GM06990 (cell line): ENCODE measurements at regions not wholly inside any gene's neighbourhood (a gene's known extent, or its start where the extent isn't known, plus 50 kb on each side); places are given as distances from the start of the nearest gene placed in this dataset.

Experiments
- DNase-seq: peaks from one replicate; pipeline ENCODE4 v3.0.0-alpha.2; 2011; ENCODE audit not compliant: insufficient read length; ENCODE audit errors: extremely low read depth
- H3K27me3 ChIP-seq: replicated peaks from 2 replicates; pipeline ENCODE4 v1.6.0; 2011; ENCODE audit warnings: low read length; ENCODE audit not compliant: control insufficient read depth, insufficient read depth
- H3K36me3 ChIP-seq: 2 replicates; pipeline ENCODE4 v1.5.1; 2011; ENCODE audit warnings: low read length; ENCODE audit not compliant: control insufficient read depth, insufficient read depth
- H3K4me3 ChIP-seq: replicated peaks from 2 replicates; pipeline ENCODE4 v1.5.1; 2011; ENCODE audit warnings: low read depth, mild to moderate bottlenecking, control low read depth, low read length
- CTCF ChIP-seq: IDR thresholded peaks from 2 replicates; pipeline ENCODE4 v1.5.1; 2011; ENCODE audit warnings: low read length, control low read depth, mild to moderate bottlenecking, inconsistent platforms; ENCODE audit not compliant: insufficient read depth, poor library complexity, severe bottlenecking

DNA sequence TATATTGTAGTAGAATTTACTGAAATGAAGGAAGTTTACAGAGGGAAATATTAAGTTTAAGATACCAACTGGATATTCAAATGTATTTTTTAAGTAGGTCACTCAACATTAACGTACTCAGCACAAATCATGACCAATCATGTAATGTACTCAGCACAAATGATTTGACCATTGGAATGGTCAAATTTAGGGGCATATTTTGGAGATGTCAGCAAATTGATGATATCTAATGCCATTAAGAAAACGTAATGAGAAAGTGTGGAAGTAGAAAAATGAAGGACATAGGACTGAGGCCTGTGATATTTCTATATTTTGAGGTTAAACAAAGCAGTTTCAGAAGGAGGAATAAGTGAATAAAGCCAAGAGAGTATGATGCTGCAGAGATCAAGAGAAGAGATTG lies 334.8 kb downstream of the KIF2B start:
- Histone ChIP-seq H3K36me3 (no peaks in the 10 kb centered on the region), H3K4me3 (no peak overlapping the region), H3K27me3 (no peaks in the 10 kb centered on the region)
- no peak for DNase-seq
- no peak for TF ChIP-seq CTCF

- DNase-seq, result no peak
- H3K4me3 ChIP-seq, result no peak overlapping the region
- H3K27me3 ChIP-seq, result no peaks in the 10 kb centered on the region
- peak; percentile 14 for TF ChIP-seq CTCF
- H3K36me3 ChIP-seq, result no peaks in the 10 kb centered on the region
Observed at GRCh38 chr17:54172096-54172984, 349.6 kb downstream of the KIF2B start.

- no peak overlapping the region for H3K4me3 ChIP-seq
- DNase-seq, result no peak
- H3K36me3 ChIP-seq, result no peaks in the 10 kb centered on the region
- no peak for TF ChIP-seq CTCF
- no peaks in the 10 kb centered on the region for H3K27me3 ChIP-seq
Observed at GRCh38 chr17:54172985-54173316, 350.2 kb downstream of the KIF2B start.

GRCh38 chr17:54177606-54178308 lies 355.0 kb downstream of the KIF2B start:
- Histone ChIP-seq H3K27me3 (no peaks in the 10 kb centered on the region), H3K36me3 (no peaks in the 10 kb centered on the region), H3K4me3 (no peak overlapping the region)
- no peak for TF ChIP-seq CTCF
- DNase-seq, result no peak

GRCh38 chr17:54180950-54181349 lies 358.2 kb downstream of the KIF2B start:
- Histone ChIP-seq H3K27me3 (no peaks in the 10 kb centered on the region), H3K36me3 (no peaks in the 10 kb centered on the region), H3K4me3 (no peak overlapping the region)
- TF ChIP-seq CTCF, result no peak
- DNase-seq, result no peak
